PC-9 (cell line): ENCODE measurements at regions not wholly inside any gene's neighbourhood (a gene's known extent, or its start where the extent isn't known, plus 50 kb on each side); places are given as distances from the start of the nearest gene placed in this dataset.

Experiments
- EZH2 ChIP-seq: fragments of 200-600 bp; sonication (generic); IDR thresholded peaks from 2 replicates; pipeline ENCODE4 v1.8.0; 2017; ENCODE audit warnings: antibody characterized with exemption, low read depth
- TF ChIP-seq, protein P1 (sequence below): fragments of 200-600 bp; sonication (generic); conservative IDR thresholded peaks from 2 replicates; pipeline ENCODE4 v1.6.1; 2017; ENCODE audit warnings: mixed run types, antibody characterized with exemption, mild to moderate bottlenecking, moderate library complexity

GRCh38 chr6:82507112-82507511, 143.5 kb downstream of the TPBG start:
- TF ChIP-seq, protein P1, sequence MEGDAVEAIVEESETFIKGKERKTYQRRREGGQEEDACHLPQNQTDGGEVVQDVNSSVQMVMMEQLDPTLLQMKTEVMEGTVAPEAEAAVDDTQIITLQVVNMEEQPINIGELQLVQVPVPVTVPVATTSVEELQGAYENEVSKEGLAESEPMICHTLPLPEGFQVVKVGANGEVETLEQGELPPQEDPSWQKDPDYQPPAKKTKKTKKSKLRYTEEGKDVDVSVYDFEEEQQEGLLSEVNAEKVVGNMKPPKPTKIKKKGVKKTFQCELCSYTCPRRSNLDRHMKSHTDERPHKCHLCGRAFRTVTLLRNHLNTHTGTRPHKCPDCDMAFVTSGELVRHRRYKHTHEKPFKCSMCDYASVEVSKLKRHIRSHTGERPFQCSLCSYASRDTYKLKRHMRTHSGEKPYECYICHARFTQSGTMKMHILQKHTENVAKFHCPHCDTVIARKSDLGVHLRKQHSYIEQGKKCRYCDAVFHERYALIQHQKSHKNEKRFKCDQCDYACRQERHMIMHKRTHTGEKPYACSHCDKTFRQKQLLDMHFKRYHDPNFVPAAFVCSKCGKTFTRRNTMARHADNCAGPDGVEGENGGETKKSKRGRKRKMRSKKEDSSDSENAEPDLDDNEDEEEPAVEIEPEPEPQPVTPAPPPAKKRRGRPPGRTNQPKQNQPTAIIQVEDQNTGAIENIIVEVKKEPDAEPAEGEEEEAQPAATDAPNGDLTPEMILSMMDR = no peak
- TF ChIP-seq EZH2 = no peak
